Right atrium auricular region (tissue), 2 donors: ENCODE measurements at regions not wholly inside any gene's neighbourhood (a gene's known extent, or its start where the extent isn't known, plus 50 kb on each side); places are given as distances from the start of the nearest gene placed in this dataset.

ENCODE experiments used
- DNase-seq: peaks from one replicate; pipeline ENCODE4 v3.0.0-alpha.2; 2019; ENCODE audit warnings: low spot score
- H3K27ac ChIP-seq, 2 donors: fragments of 200-600 bp; sonication (generic); 1 replicate in 1 of 2; 2 replicates in 1 of 2; pipeline ENCODE4 v1.5.1; 2016 to 2019
- H3K27me3 ChIP-seq, 2 donors: fragments of 200-600 bp; sonication (generic); one replicate each; pipeline versions ENCODE4 v1.5.1 to v1.6.0; 2017 to 2019
- H3K36me3 ChIP-seq: fragments of 200-600 bp; sonication (generic); one replicate; pipeline ENCODE4 v1.5.1; 2016
- H3K4me1 ChIP-seq, 2 donors: fragments of 200-600 bp; sonication (generic); one replicate each; pipeline versions ENCODE4 v1.5.1 to v1.6.0; 2017 to 2019
- H3K4me3 ChIP-seq, 2 donors: fragments of 200-600 bp; sonication (generic); 1 replicate in 1 of 2; 2 replicates in 1 of 2; pipeline ENCODE4 v1.5.1; 2017 to 2019; ENCODE audit warnings: mild to moderate bottlenecking in 1 of 2, moderate library complexity in 1 of 2
- H3K9me3 ChIP-seq, 2 donors: fragments of 200-600 bp; sonication (generic); one replicate each; pipeline ENCODE4 v1.5.1; 2019
- TF ChIP-seq, protein P1 (sequence below), 2 donors: fragments of 200-600 bp; sonication (generic); IDR thresholded peaks; one replicate each; pipeline ENCODE4 v1.5.1; 2019; ENCODE audit warnings: antibody characterized with exemption in 2 of 2

DNA sequence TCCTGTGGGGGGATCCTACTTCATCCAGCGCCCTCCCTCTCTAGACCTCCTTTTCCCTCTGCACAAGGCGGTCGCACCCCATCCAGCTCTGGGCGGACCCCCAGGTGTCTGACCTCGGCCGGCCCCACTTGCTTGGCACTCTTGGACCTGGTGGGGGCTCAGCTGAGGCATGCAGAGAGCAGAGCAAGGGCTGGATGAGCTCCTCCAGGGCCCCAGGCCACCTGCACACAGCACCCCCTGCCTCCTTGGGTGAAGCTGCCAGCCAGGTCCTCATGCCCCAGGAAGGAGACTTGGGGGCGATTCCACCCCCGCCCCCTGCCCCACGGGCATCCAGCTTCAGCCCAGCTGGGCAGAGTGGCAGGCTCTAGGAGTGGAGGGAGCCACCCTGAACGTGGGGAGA is 159.4 kb upstream of the GSE1 start:
- Histone ChIP-seq H3K27me3 (no peaks in the 10 kb centered on the region), H3K4me1 (peaks cover 0 to 18% of the 10 kb centered on the region in 2 donors), H3K4me3 (no peak overlapping the region), H3K36me3 (no peaks in the 10 kb centered on the region), H3K9me3 (no peaks in the 10 kb centered on the region), H3K27ac (no peak overlapping the region)
- TF ChIP-seq, protein P1, sequence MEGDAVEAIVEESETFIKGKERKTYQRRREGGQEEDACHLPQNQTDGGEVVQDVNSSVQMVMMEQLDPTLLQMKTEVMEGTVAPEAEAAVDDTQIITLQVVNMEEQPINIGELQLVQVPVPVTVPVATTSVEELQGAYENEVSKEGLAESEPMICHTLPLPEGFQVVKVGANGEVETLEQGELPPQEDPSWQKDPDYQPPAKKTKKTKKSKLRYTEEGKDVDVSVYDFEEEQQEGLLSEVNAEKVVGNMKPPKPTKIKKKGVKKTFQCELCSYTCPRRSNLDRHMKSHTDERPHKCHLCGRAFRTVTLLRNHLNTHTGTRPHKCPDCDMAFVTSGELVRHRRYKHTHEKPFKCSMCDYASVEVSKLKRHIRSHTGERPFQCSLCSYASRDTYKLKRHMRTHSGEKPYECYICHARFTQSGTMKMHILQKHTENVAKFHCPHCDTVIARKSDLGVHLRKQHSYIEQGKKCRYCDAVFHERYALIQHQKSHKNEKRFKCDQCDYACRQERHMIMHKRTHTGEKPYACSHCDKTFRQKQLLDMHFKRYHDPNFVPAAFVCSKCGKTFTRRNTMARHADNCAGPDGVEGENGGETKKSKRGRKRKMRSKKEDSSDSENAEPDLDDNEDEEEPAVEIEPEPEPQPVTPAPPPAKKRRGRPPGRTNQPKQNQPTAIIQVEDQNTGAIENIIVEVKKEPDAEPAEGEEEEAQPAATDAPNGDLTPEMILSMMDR (IDR thresholded peaks at IDR 0.05): no peak
- no peak for DNase-seq

DNA sequence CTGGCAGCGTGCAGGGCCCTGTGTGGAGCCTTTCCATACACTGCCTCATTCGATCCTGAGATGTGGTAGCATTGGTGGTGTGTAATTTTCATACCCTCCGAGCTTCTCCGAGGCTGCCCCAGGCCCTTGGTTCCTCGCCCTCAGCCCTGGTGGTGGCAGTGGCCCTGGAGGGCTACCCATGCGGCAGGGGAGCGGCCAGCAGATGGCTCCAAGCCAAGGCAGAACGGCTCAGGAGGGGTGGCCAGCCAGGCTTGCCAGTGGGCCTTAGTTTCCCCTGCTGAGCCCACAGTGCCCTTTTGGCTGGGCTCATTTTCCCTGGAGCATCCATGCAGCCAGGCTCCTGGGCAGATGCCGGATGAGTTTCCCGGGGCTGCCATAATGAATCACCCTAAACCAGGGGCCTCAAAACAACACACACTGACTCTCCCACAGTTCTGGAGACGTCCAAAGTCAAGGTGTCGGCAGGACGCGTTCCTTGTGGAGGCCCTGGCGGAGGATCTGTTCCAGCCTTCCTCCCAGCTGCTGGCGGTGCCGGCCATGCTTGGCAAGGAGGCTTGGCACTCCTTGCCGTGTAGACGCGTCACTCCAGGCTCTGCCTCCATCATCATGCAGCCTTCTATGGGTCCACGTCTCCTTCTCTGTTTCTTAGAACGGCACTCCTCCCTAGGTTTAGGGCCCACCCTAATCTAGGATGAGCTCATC is 158.8 kb upstream of the GSE1 start:
- peaks cover 0 to 19% of the 10 kb centered on the region in 2 donors for H3K4me1 ChIP-seq

DNA sequence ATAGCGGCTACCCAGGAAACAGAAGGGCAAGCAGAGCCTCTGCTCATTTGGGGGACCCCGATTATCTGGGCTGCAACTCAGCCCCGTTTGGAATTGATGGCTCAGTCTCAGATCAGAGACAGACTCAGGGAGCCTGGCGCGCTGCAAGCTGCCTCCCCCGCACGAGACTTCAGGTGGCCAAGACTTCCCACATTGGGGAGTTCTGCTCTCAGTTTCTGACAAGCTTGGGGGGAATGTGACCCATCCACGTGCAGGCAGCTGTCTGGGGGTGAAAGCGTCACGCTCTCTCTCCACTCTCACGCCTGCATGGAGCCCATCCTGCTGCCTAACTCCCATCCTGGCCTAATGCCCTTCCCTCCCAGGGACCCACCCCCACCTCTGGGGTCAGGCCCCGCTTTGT is 157.6 kb upstream of the GSE1 start:
- no peak overlapping the region for H3K27ac ChIP-seq
- H3K4me1 ChIP-seq: peaks cover 0 to 31% of the 10 kb centered on the region in 2 donors

More for the DNA sequence above, 158.8 kb upstream of the GSE1 start:
- no peak overlapping the region for H3K27ac ChIP-seq
- H3K36me3 ChIP-seq: no peaks in the 10 kb centered on the region
- H3K4me3 ChIP-seq: no peak overlapping the region
- no peaks in the 10 kb centered on the region for H3K27me3 ChIP-seq
- H3K9me3 ChIP-seq: no peaks in the 10 kb centered on the region
- no peak for DNase-seq
- TF ChIP-seq, protein P1 (IDR thresholded peaks at IDR 0.05): no peak

DNA sequence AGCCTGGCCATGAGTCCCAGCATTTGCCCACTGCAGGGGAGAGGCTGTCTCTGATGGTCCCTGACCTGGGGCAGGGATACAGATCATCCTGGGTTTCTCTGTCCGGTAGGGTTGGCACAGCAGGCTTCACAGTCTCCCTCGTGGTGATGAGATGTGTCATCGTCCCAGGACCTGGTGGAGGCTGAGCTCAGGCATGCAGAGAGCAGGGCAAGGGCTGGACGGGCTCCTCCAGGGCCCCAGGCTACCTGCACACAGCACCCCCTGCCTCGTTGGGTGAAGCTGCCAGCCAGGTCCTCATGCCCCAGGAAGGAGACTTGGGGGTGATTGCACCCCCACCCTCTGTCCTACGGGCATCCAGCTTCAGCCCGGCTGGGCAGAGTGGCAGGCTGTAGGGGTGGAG is 155.8 kb upstream of the GSE1 start:
- H3K36me3 ChIP-seq: no peaks in the 10 kb centered on the region
- TF ChIP-seq, protein P1 (IDR thresholded peaks at IDR 0.05): no peak
- H3K4me3 ChIP-seq: no peak overlapping the region
- no peaks in the 10 kb centered on the region for H3K27me3 ChIP-seq
- H3K9me3 ChIP-seq: no peaks in the 10 kb centered on the region
- H3K27ac ChIP-seq: no peak overlapping the region
- peaks cover 0 to 49% of the 10 kb centered on the region in 2 donors for H3K4me1 ChIP-seq
- DNase-seq: no peak

More for the DNA sequence above, 157.6 kb upstream of the GSE1 start:
- TF ChIP-seq, protein P1 (IDR thresholded peaks at IDR 0.05): no peak
- no peaks in the 10 kb centered on the region for H3K36me3 ChIP-seq
- H3K9me3 ChIP-seq: no peaks in the 10 kb centered on the region
- no peak overlapping the region for H3K4me3 ChIP-seq
- DNase-seq: no peak
- no peaks in the 10 kb centered on the region for H3K27me3 ChIP-seq

DNA sequence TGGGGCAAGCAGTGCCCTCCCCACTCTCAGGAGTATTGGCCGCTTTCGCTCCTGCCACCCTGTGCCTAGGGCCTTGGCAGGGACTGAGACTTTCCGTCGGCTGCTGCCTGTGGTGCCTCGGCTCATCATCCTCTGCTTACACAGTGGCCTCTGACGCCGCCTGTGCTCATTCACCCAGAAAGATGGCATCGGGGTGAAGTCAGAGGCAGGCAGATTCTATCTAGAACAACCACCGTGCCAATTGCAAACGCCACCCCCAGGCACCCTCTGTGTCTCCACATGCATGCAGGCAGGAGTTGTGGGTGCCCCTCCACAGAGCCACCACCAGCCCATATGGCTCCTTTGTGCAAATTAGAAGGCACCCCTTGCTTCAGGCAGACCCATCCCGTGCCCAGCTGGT is 154.2 kb upstream of the GSE1 start:
- no peaks in the 10 kb centered on the region for H3K27me3 ChIP-seq
- peaks cover 0 to 62% of the 10 kb centered on the region in 2 donors for H3K4me1 ChIP-seq
- DNase-seq: no peak
- H3K4me3 ChIP-seq: no peak overlapping the region
- H3K36me3 ChIP-seq: no peaks in the 10 kb centered on the region
- H3K9me3 ChIP-seq: no peaks in the 10 kb centered on the region
- TF ChIP-seq, protein P1 (IDR thresholded peaks at IDR 0.05): no peak
- H3K27ac ChIP-seq: peak overlapping the region; percentile 82 to 95
